T follicular helper cell (primary cell): ENCODE measurements at regions not wholly inside any gene's neighbourhood (a gene's known extent, or its start where the extent isn't known, plus 50 kb on each side); places are given as distances from the start of the nearest gene placed in this dataset.

Experiments
- DNase-seq: peaks from one replicate; pipeline ENCODE4 v3.0.0-alpha.2; 2020; ENCODE audit warnings: low read depth

GRCh38 chr21:28644762-28645161, 347.9 kb downstream of the LTN1 start:
- DNase-seq: no peak

DNA sequence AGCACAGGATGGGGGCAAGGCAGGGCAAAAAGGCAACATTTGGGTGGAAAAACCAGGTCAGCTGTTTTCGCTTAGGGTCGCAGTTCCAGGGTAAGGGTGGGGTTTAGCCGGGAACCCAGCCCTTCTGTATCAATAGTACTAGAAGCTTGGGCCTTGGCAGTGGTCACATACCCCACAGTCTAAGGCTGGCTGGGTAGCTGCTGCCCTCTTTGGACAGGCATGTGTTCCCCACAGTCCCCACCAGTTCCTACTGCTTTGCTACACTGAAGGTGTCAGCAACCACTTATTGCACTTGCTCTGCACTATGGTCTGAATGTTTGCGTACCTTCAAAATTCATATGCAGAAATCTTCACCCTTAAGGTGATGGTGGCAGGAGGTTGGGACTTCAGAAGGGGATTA, 349.8 kb downstream of the LTN1 start:
- DNase-seq: no peak

DNA sequence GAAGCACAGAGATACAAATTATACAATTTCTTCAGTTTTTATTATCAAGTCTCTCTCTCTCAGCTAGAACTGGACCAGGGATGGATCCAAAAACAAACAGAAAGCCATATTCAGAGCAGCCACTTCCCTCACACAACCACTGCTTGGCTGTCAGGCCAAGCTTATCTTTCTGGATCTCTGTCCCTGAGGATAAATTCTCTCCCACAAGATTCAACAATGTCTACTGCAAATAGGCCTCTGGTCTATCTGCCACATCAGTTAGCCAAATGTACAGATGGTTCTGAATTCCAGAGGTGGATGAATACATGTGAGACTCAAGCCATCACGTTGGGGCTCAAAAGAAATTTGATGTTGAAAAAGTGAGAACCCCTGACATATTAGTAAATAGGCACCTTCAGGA, 350.9 kb downstream of the LTN1 start:
- no peak for DNase-seq

DNA sequence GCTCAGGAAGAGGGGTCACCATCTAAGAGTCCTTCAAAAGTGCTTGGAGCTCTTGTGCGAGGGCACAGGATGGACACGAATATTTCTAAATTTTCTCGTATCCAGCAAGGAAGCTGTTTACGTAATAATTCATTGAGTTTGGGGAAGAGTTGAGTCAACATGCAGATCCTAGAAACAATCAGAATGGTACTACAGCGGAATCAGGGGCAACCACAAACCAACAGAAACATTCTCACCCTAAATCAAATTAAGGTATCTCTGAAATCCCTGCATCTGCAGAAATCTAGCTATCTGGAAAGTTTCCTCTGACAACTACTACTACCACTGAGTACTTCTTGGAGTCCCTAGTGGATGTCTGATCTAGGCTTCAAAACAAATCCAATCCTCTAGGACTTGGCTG, 352.4 kb downstream of the LTN1 start:
- no peak for DNase-seq

DNA sequence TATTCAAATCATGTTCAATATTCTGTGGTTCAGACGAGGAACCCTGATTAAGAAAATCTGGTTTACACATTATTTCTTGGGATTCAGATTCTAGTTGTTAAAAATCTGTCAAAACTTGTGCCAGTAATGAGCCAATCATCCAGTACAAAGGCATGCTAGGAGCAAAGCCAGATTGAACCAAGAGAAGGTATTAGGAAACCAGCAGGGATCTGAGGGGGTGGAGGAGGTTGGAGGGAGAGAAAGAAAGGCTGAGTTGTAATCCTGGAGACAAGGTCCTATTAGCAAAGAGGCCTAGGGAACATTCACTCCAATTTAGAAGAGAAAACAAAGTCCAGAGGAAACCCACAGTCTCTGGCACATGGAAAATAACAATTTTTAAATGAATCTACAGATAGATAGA, 352.9 kb downstream of the LTN1 start:
- DNase-seq: no peak

DNA sequence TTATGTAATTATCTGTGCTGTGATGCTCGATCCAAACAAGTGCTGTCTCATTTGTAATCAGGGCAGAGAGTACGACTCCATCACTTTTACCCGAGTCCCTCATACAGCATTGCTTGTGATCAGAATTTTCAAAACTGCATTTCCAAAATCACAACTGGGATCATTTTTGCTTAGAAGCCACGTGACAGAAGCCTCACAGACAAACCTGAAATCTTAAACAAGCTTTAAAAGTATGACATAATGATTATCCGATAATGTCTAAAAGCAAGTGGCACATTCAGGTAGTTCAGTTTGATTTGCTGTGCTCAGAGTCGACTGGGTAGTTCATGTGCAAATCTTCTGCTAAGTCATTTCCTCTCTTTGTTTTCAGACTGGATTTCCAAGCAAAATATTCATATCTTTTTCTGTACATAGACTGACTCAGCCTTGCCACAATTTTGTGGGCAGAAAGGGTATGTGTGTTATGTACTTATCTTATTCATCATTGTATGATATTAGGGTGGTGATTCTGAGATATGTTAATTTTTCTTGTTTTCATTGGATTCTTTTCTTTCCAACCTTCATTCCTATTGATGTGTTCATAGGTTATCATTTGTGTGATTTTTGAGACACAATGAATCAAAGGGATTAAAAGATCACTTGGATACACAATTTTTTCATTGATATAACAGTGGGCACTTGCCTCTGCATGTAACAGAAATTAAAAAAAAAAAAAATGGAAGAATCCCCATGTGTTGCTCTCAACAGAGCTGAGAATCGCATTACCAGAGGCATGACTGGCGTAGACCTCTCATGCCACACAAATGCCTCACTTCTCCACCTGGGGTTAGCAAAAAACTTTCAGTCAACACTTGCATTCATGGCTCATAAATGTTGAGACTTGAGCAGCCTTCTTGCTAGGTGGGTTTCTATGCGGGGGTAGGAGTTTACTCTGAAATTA, 355.7 kb downstream of the LTN1 start:
- DNase-seq: no peak

- DNase-seq: no peak
Observed at GRCh38 chr21:28635541-28635940, 357.1 kb downstream of the LTN1 start.

GRCh38 chr21:28633839-28634555, 358.7 kb downstream of the LTN1 start:
- DNase-seq: no peak

GRCh38 chr21:28632755-28633408, 359.8 kb downstream of the LTN1 start:
- no peak for DNase-seq

DNA sequence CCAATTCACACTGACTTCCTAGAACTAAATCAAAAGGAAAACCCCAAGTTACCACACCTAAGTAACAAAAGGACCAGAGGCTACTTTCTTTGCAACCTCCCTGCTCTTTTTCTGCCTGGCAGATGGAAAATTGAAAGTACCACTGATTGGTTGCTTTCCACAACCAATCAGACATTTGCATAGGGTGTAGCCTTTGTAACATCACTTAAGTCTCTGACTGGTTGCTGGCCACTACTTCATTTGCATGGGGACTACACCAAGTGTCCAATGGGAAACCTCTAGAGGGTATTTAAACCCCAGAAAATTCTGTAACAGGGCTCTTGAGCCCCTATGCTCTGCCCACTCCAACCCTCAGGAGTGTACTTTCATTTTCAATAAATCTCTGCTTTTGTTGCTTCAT, 365.0 kb downstream of the LTN1 start:
- DNase-seq: no peak

DNA sequence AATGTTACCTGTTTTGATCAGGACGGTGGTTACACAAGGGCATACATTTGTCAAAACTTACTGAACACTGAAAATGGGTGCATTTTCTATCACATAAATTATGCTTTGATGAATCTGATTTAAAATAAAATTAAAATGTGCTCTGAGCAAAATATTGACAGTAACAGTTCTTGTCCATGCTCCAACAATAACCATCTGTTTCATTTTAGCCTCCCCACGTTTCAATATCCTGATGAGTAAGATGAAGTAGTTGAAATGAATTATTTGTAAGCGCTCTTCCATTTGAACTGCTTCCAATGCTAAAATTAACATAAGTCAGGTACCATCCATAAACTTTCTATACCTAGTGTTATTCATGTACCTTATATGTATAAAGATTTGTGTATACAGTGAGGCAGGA, 365.4 kb downstream of the LTN1 start:
- DNase-seq: no peak

DNA sequence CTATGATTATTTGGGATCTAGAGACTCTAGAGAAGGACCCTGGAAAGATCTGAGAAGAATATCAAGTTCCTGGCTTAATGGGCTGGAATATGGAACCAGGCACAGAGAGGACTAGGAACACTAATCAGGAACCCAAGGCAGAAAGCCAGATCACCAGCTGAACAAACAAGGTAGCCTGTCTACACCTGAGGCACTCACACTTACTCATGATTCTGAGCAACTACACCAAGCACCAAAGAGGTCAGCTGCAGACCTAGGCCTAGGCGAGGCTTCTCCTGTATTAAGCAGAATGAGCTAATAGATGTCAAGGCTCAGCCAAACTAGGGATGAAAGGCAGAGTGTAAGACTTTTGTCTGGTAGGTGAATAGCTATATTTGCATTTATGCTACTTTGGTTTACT, 368.1 kb downstream of the LTN1 start:
- no peak for DNase-seq

- no peak for DNase-seq
Observed at GRCh38 chr21:28617300-28617699, 375.4 kb downstream of the LTN1 start.

DNA sequence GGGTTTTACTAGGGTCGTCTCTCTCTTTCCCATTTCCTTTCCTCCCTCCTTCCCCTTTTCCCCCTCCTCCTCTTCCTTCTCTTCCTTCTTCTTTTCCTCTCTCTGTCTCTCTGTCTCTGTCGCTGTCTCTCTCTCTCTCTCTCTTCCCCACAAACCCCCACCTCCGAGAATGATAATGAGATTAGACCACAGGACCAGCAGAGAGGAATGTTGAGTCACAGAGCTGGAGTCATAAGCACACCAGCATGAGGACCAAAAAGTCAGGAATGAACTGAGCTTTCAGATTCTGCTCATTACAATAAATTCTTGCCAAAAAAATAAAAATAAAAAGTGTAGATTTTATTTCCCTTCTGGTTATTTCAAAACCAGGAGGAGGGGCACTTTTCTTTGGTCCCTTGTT, 377.4 kb downstream of the LTN1 start:
- no peak for DNase-seq

DNA sequence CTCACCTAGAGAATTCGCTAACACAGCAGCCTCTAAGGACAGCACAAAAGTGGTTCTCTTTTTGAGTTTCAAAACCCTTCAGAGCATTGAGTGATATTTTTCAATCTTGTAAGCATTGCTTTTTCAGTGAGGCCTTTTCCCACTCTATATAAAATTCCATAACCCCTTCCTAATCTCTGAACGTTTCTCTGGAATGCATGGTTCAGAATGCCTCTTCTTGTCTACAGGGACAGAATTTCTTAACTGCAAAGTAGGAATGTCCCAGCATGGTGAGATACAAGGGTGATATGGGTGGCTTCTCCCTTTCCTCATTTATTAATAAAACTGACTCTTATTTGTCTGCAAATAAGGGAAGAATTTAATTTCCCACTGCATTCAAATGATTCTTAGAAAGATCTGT, 377.9 kb downstream of the LTN1 start:
- DNase-seq: no peak

DNA sequence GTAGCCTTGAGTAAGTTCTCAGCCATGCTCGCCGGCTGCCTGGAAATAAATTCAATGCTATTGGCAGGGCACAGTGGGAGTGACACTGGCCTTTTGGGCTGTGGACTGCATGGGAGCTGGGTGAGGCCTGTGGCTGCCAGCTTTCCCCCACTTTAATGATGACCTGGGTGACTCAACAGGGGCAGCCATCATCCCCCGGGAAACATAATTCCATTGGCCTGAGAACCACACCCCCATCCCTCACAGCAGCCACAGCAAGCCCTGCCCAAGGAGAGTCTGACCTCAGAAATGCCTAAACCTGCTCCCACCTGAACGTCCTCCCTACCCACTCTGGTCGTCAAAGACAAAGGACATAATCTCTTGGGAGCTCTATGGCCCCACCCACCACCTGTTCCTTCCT, 384.0 kb downstream of the LTN1 start:
- no peak for DNase-seq

DNA sequence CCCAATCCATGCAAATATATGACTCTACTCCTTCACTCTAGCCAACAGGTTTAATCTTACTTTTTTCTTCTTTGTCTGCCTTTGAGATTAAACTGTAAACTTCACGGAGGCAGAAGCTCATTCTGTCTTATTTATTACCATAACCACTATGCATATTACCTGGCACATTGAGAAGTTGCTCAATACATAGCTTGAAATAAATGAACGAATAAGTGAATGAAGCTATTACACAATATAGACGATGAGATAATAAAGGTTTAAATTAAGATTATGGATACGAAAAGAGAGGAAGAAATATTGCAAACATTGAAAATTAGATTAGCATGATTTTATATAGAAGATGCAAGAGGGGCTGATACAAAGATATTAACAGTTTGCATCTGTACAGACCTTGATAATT, 385.1 kb downstream of the LTN1 start:
- no peak for DNase-seq

GRCh38 chr21:28604946-28605537, 387.6 kb downstream of the LTN1 start:
- DNase-seq: no peak

DNA sequence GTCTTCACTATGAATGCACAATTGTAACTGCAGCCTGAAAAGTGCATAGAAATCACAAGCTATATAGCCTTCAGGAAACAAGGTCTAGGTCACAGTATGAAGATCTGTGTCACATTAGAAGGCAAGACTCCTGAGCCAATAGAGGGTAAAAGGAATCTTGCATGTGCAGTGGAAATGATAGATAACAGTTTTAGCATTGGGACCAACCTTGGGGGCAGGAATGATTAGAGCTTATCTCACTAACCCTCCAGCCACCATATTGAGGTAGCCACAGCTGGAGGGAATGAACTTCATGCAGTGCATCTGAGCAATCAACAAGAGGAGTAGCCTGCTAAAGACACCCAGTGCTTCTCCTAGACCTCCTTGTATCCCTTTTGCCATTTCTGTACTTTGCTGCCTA, 390.1 kb downstream of the LTN1 start:
- no peak for DNase-seq

- no peak for DNase-seq
Observed at GRCh38 chr21:28598214-28598613, 394.5 kb downstream of the LTN1 start.

DNA sequence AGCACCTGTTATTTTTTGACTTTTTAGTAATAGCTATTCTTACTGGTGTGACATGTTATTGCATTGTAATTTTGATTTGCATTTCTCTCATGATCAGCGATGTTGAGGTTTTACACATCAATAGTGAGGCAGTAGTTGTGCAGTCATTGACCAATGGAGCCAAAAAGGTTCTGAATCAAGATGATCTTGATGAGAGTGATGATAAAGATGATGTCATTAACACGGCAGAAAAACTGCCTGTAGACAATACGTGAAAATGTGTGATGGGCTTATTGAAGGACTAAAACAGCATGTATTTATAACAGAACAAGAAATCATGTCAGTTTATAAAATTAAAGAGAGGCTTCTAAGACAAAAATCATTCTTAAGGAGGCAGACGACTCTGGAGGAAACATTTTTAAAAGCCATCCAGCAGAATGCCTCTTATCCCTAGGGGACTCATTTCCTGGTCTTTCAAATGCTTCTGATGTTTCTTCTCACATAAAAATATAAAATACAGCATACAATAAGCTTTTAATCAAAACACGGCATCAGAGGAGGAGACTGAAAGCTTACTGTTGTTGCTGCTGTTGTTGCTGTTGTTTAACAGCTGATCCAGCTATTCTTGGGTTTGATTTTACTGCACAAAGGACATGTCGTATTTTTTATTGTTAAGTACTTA, 400.3 kb downstream of the LTN1 start:
- DNase-seq: no peak

GRCh38 chr21:28590676-28591075, 402.0 kb downstream of the LTN1 start:
- DNase-seq: no peak
